Ovary (tissue), 3 donors: ENCODE measurements at regions not wholly inside any gene's neighbourhood (a gene's known extent, or its start where the extent isn't known, plus 50 kb on each side); places are given as distances from the start of the nearest gene placed in this dataset.

ENCODE experiments used
- EP300 ChIP-seq: sonication (generic); formaldehyde crosslinking; IDR thresholded peaks from one replicate; pipeline ENCODE4 v1.6.1; 2017; ENCODE audit warnings: antibody characterized with exemption
- POLR2A ChIP-seq: fragments of 450-650 bp; IDR thresholded peaks from one replicate; pipeline ENCODE4 v1.6.1; 2017; ENCODE audit warnings: antibody characterized with exemption, mild to moderate bottlenecking, moderate library complexity
- TF ChIP-seq, protein P1 (sequence below), 3 donors: fragments of 450-650 bp in 2 of 3; fragments of 200-600 bp in 1 of 3; IDR thresholded peaks; one replicate each; pipeline versions ENCODE4 v1.5.1 to v1.8.0; 2016 to 2022; ENCODE audit warnings: antibody characterized with exemption in 3 of 3, mild to moderate bottlenecking in 1 of 3
- donor health status: DM: no; HTN: no; CAD: no.

DNA sequence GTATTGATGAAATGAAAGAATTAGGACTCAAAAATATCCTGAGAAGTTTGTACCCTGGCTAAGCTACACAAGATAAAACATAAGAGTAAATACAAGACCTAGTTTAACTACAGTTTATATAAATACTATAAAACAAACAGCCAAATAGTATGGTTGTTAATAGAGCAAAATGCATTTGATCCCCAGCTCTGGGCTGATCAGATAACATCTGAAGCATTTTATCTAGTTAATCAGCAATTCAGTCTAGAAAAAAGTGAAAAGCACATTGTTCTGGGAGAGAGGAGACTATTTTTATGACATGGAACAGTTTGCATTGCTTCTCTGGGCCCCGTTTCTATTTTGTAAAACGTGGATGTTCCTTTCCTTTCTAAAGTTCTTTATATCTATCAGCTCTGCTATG lies 139.6 kb upstream of the RORB start:
- TF ChIP-seq, protein P1, sequence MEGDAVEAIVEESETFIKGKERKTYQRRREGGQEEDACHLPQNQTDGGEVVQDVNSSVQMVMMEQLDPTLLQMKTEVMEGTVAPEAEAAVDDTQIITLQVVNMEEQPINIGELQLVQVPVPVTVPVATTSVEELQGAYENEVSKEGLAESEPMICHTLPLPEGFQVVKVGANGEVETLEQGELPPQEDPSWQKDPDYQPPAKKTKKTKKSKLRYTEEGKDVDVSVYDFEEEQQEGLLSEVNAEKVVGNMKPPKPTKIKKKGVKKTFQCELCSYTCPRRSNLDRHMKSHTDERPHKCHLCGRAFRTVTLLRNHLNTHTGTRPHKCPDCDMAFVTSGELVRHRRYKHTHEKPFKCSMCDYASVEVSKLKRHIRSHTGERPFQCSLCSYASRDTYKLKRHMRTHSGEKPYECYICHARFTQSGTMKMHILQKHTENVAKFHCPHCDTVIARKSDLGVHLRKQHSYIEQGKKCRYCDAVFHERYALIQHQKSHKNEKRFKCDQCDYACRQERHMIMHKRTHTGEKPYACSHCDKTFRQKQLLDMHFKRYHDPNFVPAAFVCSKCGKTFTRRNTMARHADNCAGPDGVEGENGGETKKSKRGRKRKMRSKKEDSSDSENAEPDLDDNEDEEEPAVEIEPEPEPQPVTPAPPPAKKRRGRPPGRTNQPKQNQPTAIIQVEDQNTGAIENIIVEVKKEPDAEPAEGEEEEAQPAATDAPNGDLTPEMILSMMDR (IDR thresholded peaks at IDR 0.05): no peak
- TF ChIP-seq POLR2A (no peak), EP300 (no peak)
